Esophagus muscularis mucosa (tissue), 4 donors: ENCODE measurements at regions not wholly inside any gene's neighbourhood (a gene's known extent, or its start where the extent isn't known, plus 50 kb on each side); places are given as distances from the start of the nearest gene placed in this dataset.

ENCODE experiments used
- CTCF ChIP-seq, 3 experiments: fragments of 200-600 bp in 2 of 3; fragments of 450-650 bp in 1 of 3; sonication (generic) in 2 of 3; IDR thresholded peaks; one replicate each; pipeline ENCODE4 v1.5.1; 2017 to 2019; ENCODE audit warnings: antibody characterized with exemption in 3 of 3, mild to moderate bottlenecking in 2 of 3, moderate library complexity in 1 of 3
- EP300 ChIP-seq: sonication (generic); formaldehyde crosslinking; IDR thresholded peaks from one replicate; pipeline ENCODE4 v1.6.1; 2017; ENCODE audit warnings: antibody characterized with exemption
- POLR2A ChIP-seq: fragments of 450-650 bp; IDR thresholded peaks from one replicate; pipeline ENCODE4 v1.6.1; 2017; ENCODE audit warnings: antibody characterized with exemption, moderate library complexity, mild to moderate bottlenecking, low read depth
- POLR2AphosphoS5 ChIP-seq, 2 donors: sonication (generic); formaldehyde crosslinking; IDR thresholded peaks; one replicate each; pipeline ENCODE4 v1.6.1; 2017; ENCODE audit warnings: antibody characterized with exemption in 2 of 2

GRCh38 chr7:118132764-118133163 lies 51.2 kb upstream of the LSM8 start:
- TF ChIP-seq POLR2A = no peak
- no peak for TF ChIP-seq EP300
- no peak for TF ChIP-seq CTCF (IDR thresholded peaks at IDR 0.05)
- no peak for TF ChIP-seq POLR2AphosphoS5 (IDR thresholded peaks at IDR 0.05)
